Dedifferentiated amniotic fluid mesenchymal stem cell (primary cell): ENCODE measurements at regions not wholly inside any gene's neighbourhood (a gene's known extent, or its start where the extent isn't known, plus 50 kb on each side); places are given as distances from the start of the nearest gene placed in this dataset.

ENCODE experiments used
- DNase-seq: peaks from one replicate; pipeline ENCODE4 v3.0.0-alpha.2; 2016; ENCODE audit errors: extremely low spot score

DNA sequence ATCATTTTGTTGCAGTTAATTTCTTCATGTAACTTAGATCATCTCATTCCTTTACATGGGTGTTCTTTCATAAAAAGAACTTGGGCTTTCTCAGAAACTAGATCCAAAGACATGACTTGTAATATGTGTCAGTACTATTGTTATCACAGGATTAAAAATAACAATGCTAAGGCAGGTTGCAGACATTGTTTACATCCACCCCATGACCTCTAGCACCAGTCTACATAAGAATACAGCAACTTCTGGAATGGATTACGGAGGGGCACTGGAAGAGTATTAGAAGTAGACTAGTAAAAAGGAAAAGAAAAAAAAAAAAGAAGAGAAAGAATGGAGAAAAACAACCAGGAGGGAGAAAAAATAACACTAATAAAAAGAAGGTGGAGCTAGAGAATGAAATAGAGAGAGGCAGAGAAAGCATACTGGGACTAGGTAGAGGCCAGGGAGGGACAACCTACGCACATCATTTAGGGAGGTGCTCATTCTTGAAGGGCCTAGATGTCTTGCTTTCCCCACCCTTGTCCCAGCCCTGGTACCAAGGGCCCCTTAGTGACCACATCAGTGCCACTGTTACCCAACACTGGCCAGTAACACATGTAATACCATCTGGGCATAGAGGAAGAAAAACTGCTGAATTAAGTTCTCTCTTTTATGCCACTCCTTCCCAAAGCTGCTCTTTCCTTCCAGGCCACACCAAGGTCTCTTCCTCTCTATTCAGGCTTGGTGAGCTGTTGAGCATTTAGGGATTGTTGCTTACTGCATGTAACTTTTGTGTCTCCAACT is 70.6 kb upstream of the KLF7 start:
- DNase-seq = no peak

DNA sequence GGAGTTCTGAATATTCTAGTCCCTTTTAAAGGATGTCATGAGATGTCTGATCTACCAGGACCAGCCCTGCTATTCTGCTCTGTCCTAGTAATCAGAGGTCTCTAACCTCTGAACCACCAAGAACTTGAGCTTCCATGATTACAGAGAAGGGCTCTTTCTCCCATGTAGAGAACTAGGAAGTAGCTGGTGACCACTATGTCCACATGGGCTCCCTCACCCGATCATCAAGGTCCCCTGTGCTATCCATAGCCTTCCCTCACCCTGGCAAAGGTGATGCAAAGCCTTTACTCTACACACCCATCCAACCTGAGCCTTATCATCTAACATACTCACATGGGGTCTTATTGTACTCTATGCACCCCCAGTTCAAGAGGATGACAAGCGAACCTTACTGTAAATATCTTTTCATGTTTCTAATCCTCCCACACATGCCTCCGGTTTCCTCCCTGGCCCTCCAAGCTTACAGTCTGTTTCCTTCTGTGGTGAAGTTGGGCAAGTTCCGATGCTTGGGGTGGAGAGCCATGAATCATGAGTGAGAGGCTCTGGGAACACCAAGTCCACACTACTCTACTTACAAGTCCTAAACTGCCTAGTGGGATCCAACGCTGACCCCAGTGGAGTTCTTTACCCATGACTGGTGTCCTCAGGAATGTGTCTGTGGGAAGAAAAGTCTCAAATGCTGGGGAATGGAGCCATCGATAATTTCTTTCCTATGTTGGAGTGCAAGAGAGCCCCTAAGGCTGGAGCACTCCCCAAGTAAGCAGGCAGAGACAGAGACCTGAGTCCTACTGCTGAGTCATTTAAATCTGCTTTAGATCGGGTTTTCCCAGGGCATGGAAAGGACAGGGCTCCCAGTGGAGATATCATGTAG is 73.3 kb upstream of the KLF7 start:
- peak; percentile 95 for DNase-seq

DNA sequence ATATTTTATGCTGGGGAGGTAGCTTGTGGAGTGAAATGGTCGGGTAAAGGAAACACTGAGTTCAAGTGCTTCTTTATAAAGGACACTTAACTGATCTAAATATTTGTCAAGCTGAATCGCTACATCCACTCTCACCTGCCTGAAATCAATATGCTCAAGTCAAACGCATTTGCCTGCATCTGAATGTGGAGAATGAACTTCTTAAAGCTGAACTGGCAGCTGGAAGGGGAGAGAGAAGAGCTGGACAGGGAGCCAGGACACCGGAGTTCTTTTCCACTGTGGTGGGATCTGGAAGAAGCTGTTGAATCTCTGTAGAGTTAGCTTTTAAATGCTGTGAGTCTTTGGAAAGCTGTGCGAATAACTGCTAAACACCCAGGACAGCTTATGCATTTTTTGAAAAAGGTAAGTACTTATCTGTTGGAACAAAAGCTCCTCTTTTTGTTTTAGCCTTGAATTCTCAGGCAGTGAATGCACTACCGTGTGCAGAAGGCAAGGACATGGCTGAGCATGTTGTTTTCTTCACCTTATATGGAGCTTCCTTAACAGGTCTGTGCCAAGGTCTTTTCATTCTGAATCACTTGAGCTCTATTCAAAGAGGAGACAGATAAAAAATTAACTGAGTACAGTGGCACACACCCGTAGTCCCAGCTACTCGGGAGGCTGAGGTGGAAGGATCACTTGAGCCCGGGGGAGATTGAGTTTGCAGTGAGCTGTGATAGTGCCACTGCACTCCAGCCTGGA is 74.2 kb upstream of the KLF7 start:
- no peak for DNase-seq

DNA sequence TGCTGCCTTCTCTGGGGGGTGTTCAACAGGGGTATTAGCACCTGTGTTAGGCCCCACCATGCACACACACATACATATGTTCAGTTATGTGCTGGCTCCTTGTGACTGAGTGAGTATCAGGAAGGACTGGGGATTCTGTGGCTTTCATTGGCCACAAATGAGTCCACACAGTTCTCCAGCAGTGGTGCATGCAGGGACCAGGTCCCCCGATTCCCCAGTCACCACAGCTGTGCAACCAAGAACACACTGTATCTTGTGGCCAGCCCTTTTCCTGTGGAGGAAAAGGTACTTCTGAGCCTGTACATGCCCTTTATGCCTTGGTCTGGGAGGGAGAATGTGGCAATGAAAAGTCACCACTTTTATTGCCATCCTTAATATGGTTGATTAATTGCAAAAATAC is 74.9 kb upstream of the KLF7 start:
- no peak for DNase-seq

DNA sequence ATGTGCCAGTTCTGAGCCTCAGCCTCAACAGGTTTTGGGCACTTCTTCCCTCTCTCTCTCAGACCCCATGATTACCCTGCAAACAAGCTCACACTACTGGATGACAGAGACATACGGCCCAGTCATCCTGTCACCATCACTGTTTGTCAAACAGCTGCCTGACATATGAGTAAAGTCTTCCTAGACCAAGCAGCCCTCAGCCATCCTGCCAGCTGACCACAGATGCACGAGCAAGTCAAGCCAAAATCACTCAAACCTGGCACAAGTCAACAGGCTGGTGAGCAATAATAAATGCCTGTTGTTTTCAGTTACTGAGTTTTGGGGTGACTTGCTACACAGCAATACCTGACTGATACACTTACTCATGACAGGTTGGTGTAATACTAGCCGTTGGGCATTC is 75.5 kb upstream of the KLF7 start:
- no peak for DNase-seq

DNA sequence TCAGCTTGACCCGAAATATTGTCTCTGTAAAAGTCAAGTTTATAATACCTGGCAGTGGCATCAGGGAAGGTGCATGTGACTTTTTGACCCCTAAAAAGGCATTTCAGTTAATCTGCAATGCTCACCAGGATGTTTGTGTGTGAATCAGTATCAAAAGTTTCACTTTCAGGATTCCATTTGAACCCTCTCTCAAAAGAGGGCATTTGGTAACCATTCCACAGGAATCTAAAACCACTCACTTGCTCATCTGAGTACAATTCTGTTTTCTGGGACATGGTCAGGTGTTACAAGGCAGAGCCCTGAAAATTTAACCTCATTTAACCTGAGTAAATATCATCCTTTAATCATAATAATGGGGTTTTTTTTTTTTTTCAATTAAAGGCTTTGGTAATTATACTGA is 77.9 kb upstream of the KLF7 start:
- DNase-seq = no peak

DNA sequence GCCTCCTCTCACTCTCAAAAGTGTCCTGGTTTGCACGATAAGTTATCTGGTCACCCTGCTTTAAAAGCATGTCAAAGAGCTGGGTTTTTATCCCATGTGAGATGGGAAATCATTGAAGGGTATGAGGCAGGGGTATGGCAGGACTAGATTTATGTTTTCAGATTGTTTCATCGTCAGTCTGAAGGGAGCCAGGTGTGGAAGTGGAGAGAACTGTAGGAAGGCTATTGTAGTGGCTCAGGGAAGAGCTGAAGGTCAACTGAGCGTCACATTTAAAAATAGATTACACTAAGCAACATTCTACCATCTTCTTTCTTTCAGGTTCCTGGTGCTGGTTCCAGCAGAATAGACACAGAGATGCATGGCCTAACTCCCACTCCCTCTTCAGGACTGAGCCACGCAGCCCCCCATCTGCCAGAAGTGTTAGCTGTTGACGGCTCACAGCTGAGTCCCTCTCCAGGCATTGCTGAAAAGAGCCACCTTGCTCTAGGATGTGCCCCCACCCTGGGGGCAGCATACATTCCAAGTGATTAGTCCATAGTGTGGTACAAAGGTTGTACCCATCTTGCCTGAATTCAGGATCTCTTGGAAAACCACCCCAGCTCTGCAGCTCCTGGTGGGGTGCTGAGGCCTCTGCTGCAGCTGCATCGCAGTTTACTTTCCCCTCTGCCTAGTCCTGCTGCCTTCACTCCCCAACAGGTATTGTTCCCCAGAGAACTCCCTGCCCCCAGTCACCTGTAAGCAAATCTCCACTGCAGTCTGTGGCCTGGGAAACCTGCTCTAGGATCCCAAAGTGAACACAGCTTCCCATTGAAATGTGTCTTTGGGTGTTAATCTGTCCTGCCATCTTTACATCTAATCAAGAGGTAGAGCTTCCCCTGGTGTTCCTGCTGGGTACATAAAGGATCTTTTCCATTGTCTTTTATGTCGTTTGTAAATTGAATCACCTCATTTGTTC is 79.5 kb upstream of the KLF7 start:
- DNase-seq = no peak

DNA sequence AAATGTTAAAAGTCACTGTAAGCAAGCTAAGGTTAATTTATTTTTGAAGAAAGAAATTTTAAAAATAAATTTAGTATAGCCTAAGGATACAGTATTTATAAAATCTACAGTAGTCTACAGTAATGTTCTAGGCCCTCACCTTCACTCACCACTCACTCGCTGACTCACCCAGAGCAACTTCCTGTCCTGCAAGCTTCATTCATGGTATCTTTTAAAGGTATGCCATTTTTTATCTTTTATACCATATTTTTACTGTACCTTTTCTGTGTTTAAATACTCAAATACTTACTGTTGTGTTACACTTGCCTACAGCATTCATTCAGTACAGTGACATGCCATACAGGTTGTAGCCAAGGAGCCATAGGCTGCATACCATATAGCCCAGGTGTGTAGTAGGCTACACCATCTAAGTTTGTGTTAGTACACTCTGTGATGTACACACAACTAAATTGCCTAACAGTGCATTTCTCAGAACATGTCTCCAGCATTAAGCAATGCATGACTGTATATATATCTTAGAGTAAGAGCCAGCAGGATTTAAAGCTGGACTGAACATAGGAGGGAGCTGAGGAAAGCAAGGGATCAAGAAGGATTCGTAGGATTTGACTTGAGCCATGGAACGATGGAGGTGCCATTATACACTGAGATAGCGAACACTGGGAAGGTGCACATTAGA is 83.1 kb upstream of the KLF7 start:
- no peak for DNase-seq

DNA sequence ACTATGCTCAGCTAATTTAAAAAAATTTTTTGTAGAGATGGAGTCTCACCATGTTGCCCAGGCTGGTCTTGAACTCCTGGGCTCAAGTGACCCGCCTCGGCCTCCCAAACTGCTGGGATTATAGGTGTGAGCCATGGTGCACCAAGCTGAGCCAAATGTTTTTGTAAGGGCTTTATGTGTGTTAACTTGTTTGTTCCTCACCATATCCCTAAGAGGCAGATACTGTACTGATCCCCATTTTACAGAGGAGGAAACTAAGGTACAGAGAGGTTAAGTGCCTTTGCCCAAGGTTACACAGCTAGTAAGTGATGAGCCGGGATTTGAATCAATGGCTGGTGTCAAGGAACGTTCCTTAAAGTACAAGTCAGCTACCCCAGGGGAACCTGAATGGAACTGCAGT is 85.3 kb upstream of the KLF7 start:
- no peak for DNase-seq

DNA sequence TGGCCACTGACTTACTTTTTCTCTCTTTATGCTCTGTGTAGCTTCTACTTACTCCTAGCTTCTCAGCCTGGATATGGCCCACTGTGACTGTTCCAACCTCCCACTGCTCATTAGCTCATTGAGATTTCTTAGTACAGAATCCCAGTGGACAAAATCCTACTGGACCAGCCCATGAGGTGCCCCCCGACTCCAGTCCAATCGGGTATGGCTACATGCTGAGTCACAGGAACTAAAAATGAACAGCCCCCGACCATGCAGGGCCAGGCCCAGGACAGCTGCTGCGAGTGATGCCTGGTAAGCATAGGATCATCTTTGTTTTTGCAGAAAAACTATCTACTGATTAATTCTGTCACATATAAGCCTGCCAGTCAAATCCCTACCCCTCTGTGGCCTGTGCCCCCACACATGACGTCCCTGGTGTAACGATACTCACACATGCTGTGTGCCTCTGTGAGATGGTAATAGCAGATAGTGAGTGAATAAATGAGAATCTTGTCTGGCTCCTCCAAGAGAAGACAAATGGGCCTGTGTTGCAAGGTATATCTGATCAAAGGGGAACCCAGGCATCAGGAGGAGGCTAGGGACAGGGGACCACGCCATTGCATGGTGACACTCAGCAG is 85.9 kb upstream of the KLF7 start:
- DNase-seq = no peak

DNA sequence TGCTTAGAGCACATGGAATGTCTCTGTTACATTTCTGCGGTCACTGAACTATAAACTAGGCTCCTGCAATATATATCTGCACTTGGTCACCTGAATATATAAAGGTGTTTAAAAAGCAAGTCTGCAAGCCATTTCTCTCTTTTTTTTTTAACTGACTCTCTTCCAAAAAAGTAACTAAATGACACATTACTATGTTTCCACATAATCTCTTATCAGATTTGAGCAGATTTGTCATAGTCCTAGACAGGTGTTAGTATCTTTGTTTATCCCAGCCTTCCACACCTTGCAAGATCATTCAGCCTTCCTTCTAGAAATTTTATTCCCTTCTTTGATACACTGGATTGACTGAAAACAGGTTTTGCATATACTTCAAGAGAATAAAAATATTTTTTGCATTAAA is 86.7 kb upstream of the KLF7 start:
- DNase-seq = no peak

DNA sequence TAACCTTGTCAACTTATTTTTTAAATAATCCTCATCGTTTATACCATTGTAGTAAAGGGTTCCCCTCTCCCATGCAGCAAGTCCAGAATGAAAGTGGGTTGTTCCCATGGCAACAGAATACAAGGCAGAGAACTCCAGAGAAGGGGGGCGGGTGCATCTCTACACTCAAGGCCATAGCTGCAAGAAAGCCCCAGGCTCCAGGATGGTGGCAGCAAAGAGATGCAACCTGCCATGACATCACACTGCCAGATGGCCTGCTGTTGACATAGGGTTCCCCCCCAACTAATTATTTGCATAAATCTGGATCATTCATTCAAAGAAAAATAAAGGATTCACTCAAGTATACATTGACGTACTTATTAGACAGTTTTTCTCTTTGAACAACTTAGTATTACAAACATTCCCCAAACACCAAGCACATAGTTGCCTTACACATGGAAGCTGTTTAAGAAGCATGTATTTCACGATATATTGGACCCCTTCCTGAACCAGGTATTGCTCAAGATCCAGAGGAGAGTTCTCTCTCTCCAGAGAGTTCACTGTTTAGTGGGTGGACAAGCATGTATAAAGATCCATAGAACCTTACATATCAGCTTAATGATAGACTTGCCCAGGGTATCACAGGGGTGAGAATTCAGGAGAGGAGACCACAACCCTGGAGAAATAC is 87.4 kb upstream of the KLF7 start:
- no peak for DNase-seq

DNA sequence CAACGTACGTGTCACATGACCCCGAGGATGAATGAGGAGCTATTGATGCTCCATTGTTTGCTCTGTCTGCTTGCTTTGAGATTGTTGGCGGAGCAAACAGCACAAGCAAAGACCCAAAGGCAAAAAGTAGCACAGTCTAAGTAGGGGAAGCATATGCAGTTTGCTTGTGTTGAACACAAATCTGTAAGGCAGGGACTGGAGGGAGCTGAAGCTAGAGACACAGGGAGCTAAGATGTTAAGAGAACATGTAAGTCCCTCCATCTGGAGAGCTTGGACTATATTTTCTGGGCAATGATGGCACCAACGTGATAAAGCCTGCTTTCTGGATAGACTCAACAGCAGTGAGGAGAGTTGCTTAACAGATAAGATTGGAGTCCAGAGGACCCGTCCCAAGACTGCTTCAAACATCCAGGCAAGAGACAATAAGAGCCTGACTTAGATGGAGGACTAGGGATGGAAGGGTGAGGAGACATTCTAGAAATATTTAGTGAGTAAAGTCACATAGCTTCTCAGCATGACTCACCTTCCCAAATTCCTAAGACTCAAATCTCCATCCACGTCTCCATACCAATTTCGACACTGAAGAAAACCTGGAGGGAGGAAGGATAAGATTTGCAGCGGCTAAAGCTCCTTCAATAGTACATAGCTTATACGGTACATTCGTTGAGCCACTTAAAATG is 88.1 kb upstream of the KLF7 start:
- DNase-seq = peak; percentile 80

DNA sequence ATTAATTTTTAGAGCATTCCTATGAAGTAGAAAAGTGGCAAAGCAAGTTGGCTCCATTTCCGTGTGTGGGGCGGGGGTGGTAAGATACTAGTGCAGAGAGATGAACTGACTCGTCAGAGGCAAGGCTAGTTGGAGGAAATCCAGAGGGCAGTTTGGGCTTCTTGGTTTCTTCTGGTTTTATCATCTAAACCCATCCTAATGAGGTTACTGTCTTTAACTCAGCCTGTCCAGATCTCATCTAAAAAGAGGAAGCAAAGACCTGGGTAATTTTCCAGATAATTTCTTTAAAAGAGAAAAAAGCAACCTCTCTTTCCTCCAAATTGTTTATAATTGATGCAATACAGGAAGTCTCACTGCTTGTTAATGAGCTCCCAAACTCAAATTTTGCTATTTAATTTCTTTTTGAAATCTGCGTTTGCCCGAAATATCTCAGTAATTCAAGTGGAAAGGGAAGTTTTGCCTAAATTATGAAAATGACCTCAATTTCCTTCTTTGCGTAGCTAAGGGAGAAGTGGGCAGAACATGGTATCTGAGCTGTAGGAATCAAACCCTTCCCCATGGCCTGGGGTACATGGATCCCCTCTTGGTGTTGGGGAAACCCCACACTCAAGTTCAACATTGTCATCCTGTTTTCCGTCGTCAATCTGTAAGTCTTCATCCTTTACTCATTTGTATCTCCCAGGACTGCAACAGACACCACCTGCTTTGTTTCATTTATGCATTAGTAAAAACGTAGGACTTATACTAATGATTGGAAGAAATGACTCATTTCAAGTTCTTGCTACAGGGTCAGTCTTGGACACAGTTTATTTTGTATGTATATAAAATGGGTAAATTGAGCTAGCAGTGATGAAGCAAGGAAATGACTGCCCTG is 89.1 kb upstream of the KLF7 start:
- DNase-seq = no peak

DNA sequence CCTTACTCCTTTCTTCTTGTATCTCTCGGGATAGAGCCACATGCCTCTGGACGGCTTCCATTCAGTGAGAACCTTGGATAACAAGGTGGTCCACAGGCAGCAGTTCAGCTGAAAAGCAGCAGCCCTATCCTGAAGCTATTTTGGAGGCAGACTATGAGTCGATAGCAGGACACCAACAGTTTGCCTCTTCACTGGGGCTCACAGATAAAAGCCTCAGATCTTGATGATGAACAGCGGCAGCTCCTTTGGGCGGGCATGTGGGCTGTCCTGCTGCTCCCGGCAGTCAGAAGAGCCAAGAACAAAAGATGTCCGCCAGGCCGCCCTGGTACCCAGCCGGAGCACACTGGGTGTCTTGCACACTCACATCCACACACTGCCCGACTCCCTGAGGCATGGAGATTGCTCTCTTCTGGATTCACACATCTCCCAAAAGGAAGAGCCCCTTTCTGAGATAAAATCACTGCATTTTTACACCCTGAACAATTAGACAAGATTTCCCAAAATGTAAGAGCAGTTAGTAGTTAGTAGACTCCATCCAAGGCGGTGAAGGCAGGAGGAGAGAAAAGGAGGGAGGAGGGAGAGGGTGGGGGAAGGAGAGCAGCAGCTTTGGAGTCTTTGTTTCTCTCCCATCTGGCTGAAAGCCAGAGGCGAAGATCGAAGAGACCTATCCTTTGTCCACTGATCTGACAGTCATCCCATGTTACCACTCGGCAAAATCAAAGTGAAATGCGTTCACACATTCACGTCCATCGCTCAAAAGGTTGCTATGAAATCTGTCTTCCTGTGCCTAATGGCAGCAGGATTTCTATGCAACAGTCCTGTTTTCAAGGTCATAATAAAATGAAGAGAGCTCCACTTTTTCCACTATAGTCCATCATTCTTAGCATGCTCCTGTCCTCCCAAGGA is 90.1 kb upstream of the KLF7 start:
- no peak for DNase-seq

DNA sequence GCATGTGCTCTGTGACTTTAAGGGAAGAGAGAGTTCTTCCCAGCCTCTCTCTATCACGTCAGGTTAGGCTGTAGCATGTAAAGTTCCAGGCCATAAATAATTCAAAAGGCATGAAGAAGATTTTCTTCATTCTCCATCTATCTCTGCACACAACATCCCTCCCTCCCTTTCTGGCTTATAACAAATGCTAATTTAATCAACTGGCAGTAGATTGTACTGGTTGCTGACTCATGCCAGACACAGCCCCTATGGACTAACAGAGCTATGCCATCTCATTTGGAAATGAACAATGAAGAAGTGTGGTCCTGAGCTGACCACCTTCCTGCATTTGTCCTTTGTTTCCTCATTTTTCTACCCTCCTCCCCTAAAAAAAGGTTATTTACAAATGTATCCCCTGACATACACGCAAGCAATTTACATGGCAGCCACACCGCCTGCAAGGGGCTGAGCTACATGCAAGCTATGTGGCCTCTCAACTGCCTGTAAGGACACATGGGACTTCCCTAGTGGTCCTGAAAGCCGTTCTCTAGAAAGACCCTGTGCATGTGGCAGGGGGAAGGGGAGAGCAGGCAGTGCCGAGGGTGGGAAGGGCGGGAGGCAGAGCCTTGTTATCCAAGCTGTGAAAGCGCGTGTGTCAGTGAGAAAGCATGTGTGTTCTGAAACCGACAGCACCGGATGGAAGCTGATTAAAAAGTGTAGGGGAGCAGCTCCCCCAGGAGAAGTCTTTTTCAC is 90.9 kb upstream of the KLF7 start:
- no peak for DNase-seq
